Heart left ventricle (tissue), 13 donors: ENCODE measurements at regions not wholly inside any gene's neighbourhood (a gene's known extent, or its start where the extent isn't known, plus 50 kb on each side); places are given as distances from the start of the nearest gene placed in this dataset.

Source experiments
- POLR2A ChIP-seq, 2 donors: fragments of 450-650 bp; IDR thresholded peaks; one replicate each; pipeline ENCODE4 v1.6.1; 2017; ENCODE audit warnings: antibody characterized with exemption in 2 of 2, mild to moderate bottlenecking in 2 of 2, moderate library complexity in 2 of 2
- TF ChIP-seq, protein P1 (sequence below), 12 donors: fragments of 200-600 bp; sonication (generic) in 4 of 12; IDR thresholded peaks; one replicate each; pipeline versions ENCODE4 v1.5.0 to v1.8.0; 2018 to 2022; ENCODE audit warnings: antibody characterized with exemption in 12 of 12, mild to moderate bottlenecking in 5 of 12
- donor health status: ischemic (EF 13 %, LVEDD 7.1; RV severe dilation, severe dysfunction).
- donor health status: DM: no; HTN: yes; CAD: no.
- donor health status: DM: no; HTN: no; CAD: no.
- donor health status: ischemic (EF 25% LVEDD 6.9; RV normal size, moderate dysfunction).
- donor health status: ischemic (EF 25% LVEDD 5.7; RV mildly dilated, moderate dysfunction).
- donor health status: ischemic (EF 35%, LVEDD 5.7; RV mildly dilated, moderate dysfunction).
- donor health status: nonischemic (EF 11% LVEDD 7.7; RV severe dilation, severe dysfunction).
- donor health status: DM: yes; HTN: yes; CAD: no.
- donor health status: PGD.
- donor health status: ischemic (EF 29% LVEDD 5.4; RV normal size, mild dysfunction).
- donor health status: nonischemic (EF 23%, LVEDD 6.1; RV moderate dilation, normal function).

DNA sequence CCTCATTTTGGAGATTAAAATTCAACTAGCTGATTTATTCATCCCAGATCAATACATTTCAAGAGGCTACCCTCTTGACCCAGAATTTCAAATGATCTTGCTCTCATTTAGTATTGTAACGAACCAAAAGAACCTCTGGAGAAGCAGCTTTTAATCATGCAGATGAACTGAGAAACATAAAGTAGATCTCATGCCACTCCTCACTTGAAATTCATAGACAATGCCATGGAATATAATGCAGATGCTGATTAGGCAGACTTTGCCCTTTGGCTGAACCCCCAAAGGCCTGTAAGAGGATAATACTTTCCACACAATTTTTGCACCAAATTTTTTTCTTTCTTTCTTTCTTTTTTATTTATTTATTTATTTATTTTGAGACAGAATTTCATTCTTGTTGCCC is 358.3 kb downstream of the NEK10 start:
- TF ChIP-seq POLR2A (IDR thresholded peaks at IDR 0.05), result no peak
- TF ChIP-seq, protein P1, sequence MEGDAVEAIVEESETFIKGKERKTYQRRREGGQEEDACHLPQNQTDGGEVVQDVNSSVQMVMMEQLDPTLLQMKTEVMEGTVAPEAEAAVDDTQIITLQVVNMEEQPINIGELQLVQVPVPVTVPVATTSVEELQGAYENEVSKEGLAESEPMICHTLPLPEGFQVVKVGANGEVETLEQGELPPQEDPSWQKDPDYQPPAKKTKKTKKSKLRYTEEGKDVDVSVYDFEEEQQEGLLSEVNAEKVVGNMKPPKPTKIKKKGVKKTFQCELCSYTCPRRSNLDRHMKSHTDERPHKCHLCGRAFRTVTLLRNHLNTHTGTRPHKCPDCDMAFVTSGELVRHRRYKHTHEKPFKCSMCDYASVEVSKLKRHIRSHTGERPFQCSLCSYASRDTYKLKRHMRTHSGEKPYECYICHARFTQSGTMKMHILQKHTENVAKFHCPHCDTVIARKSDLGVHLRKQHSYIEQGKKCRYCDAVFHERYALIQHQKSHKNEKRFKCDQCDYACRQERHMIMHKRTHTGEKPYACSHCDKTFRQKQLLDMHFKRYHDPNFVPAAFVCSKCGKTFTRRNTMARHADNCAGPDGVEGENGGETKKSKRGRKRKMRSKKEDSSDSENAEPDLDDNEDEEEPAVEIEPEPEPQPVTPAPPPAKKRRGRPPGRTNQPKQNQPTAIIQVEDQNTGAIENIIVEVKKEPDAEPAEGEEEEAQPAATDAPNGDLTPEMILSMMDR (IDR thresholded peaks at IDR 0.05), result no peak
